Caco-2 (cell line): ENCODE measurements at regions not wholly inside any gene's neighbourhood (a gene's known extent, or its start where the extent isn't known, plus 50 kb on each side); places are given as distances from the start of the nearest gene placed in this dataset.

Source experiments
- BruUV-seq: library from RNA; stranded (reverse); fragments of 400-500 nt; replicated peaks from 2 replicates; lab custom pipeline; 2021; lab: Mats Ljungman, UMichigan
- CTCF ChIA-PET: fragments of 300-600 bp; sonication (Branson Sonifier 250); formaldehyde crosslinking; loops from one replicate; lab custom pipeline; 2022; ENCODE audit warnings: antibody characterized with exemption; lab: Charles Lee
- POLR2A ChIA-PET: fragments of 300-600 bp; sonication (Branson Sonifier 250); formaldehyde crosslinking; loops from one replicate; lab custom pipeline; 2022; ENCODE audit warnings: antibody characterized with exemption; lab: Charles Lee
- DNase-seq, 2 experiments: peaks; one replicate each; pipeline versions ENCODE4 v3.0.0 to v3.0.0-alpha.2; 2020 to 2022
- H3K27me3 ChIP-seq: replicated peaks from 2 replicates; pipeline ENCODE4 v1.6.0; 2011; ENCODE audit warnings: low read length; ENCODE audit not compliant: control insufficient read depth, insufficient read depth
- H3K36me3 ChIP-seq: 2 replicates; pipeline ENCODE4 v1.5.1; 2011; ENCODE audit warnings: low read length; ENCODE audit not compliant: control insufficient read depth, insufficient read depth
- H3K4me1 ChIP-seq: fragments of 250-450 bp; sonication (Bioruptor Pico); 2 replicates; pipeline ENCODE4 v1.5.1; 2020; ENCODE audit warnings: mild to moderate bottlenecking
- H3K4me3 ChIP-seq: 2 replicates; pipeline ENCODE4 v1.5.1; 2011; ENCODE audit warnings: low read depth, mild to moderate bottlenecking, control low read depth, low read length
- H3K9me3 ChIP-seq: fragments of 250-450 bp; sonication (Bioruptor Pico); 2 replicates; pipeline ENCODE4 v1.5.1; 2020; ENCODE audit warnings: mild to moderate bottlenecking, moderate library complexity
- H3K27ac Mint-ChIP-seq: one replicate; pipeline ENCODE4 v1.8.0; 2022; ENCODE audit warnings: mixed read lengths; ENCODE audit not compliant: unreplicated experiment
- H3K27me3 Mint-ChIP-seq: one replicate; pipeline ENCODE4 v1.8.0; 2022; ENCODE audit warnings: mixed read lengths; ENCODE audit not compliant: insufficient read depth, unreplicated experiment
- H3K36me3 Mint-ChIP-seq: one replicate; pipeline ENCODE4 v1.8.0; 2022; ENCODE audit warnings: mild to moderate bottlenecking, mixed read lengths; ENCODE audit not compliant: insufficient read depth, unreplicated experiment
- H3K4me1 Mint-ChIP-seq: one replicate; pipeline ENCODE4 v1.8.0; 2022; ENCODE audit warnings: low read depth, mixed read lengths; ENCODE audit not compliant: unreplicated experiment
- H3K4me3 Mint-ChIP-seq: one replicate; pipeline ENCODE4 v1.8.0; 2022; ENCODE audit warnings: mild to moderate bottlenecking, moderate library complexity, mixed read lengths; ENCODE audit not compliant: unreplicated experiment
- H3K9me3 Mint-ChIP-seq: one replicate; pipeline ENCODE4 v1.8.0; 2022; ENCODE audit warnings: mixed read lengths; ENCODE audit not compliant: unreplicated experiment
- CTCF ChIP-seq, 2 experiments: fragments of 200-600 bp in 1 of 2; IDR thresholded peaks; 1 replicate in 1 of 2; 2 replicates in 1 of 2; pipeline versions ENCODE4 v1.5.1 to v1.8.0; 2011 to 2022; ENCODE audit warnings: antibody characterized with exemption in 1 of 2, control low read depth in 1 of 2, inconsistent platforms in 1 of 2, low read depth in 1 of 2, low read length in 1 of 2, mild to moderate bottlenecking in 1 of 2, moderate library complexity in 1 of 2; ENCODE audit not compliant: insufficient read depth in 1 of 2, severe bottlenecking in 1 of 2, unreplicated experiment in 1 of 2
- intact Hi-C: fragments of 100-400 bp; cut with micrococcal nuclease; formaldehyde crosslinking; loops from one replicate; pipeline ENCODE4 v1.10.0; 2022; ENCODE audit not compliant: unreplicated experiment

DNA sequence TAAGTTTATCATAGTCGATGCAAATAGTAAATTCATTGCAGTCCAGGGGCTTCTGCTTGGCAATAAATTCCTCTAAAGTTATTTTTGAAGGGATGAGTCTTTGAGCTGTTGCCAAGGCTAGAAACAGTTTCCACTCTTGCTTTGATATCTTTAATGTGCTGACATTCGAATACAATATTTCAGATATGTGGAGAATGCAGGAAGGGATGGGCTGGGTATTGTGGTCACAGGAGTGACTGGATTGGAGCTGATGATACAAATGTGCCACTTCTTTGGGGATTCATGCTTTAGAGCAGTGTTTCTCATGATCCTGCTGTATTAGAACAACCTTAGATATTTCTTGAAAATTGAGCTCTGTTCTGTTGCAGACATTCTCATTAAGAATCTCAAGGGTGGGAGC lies 139.0 kb downstream of the PRDM13 start:
- Histone ChIP-seq H3K4me1 (no peaks in the 10 kb centered on the region), H3K27me3 (no peaks in the 10 kb centered on the region), H3K9me3 (no peaks in the 10 kb centered on the region), H3K4me3 (no peak overlapping the region), H3K36me3 (no peaks in the 10 kb centered on the region)
- no peak for DNase-seq
- BruUV-seq, result no TSS peak
- Mint-ChIP-seq H3K9me3 (no peaks in the 10 kb centered on the region), H3K27ac (no peak overlapping the region), H3K4me1 (no peaks in the 10 kb centered on the region), H3K36me3 (peaks cover 6% of the 10 kb centered on the region), H3K27me3 (peaks cover 18% of the 10 kb centered on the region), H3K4me3 (no peak overlapping the region)
- no peak for TF ChIP-seq CTCF (IDR thresholded peaks at IDR 0.05; ENCODE audit: insufficient read depth in 1 of 2, low read depth in 1 of 2, low read length in 1 of 2, severe bottlenecking in 1 of 2, unreplicated experiment in 1 of 2)
- CTCF ChIA-PET, result interaction anchor here (1.0 to 1.5 kb wide), 2 partner anchors 157 to 278 kb away, joined by 4 read pairs; no protein-coding TSS in a partner anchor
- POLR2A ChIA-PET, result no interaction called here
- intact Hi-C loops, result loop anchor here (1.0 to 2.0 kb wide), 4 partner anchors 77 to 415 kb away; no protein-coding TSS in a partner anchor

DNA sequence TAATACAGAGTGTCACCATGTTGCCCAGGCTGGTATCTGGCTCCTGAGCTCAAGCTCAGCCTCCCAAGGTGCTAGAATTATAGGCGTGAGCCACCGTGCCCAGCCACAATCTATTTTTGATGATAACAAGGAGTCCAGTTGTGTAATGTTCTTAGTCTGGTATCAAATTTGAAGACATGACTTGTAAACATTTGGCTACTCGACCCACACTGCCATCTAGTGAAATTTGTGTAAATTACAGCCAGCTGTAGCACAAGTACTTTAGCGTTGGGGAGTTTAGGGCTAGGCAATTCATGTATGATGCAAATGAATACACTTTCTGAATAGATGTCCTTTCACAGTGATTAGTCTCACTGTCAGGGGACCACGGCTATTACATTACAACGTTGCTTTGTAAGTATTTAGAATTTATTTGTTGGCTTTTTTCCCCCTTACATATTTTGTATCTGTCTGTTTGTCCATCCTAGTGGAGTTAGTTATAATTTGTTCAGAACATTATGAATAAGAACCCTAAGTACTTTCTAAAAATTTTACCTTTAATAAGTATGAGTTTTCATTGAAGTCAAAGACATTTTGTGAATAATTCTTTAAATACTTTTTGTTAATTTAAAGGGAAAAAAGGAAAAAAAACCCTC lies 139.7 kb downstream of the PRDM13 start:
- no TSS peak for BruUV-seq
- H3K9me3 Mint-ChIP-seq, result no peaks in the 10 kb centered on the region
- POLR2A ChIA-PET, result no interaction called here

GRCh38 chr6:99761711-99762110 lies 155.1 kb downstream of the PRDM13 start:
- Mint-ChIP-seq H3K4me3 (no peak overlapping the region), H3K4me1 (no peaks in the 10 kb centered on the region), H3K27me3 (peaks cover 5% of the 10 kb centered on the region), H3K9me3 (no peaks in the 10 kb centered on the region), H3K36me3 (no peaks in the 10 kb centered on the region), H3K27ac (no peak overlapping the region)
- BruUV-seq, result no TSS peak
- TF ChIP-seq CTCF (IDR thresholded peaks at IDR 0.05; ENCODE audit: insufficient read depth in 1 of 2, low read depth in 1 of 2, low read length in 1 of 2, severe bottlenecking in 1 of 2, unreplicated experiment in 1 of 2), result no peak
- no peaks in the 10 kb centered on the region for H3K9me3 ChIP-seq
- no peak overlapping the region for H3K4me3 ChIP-seq
- no peaks in the 10 kb centered on the region for H3K36me3 ChIP-seq
- intact Hi-C loops, result no loop called here
- no peaks in the 10 kb centered on the region for H3K4me1 ChIP-seq
- ChIA-PET CTCF (no interaction called here), POLR2A (no interaction called here)
- no peaks in the 10 kb centered on the region for H3K27me3 ChIP-seq
- no peak for DNase-seq

More for the DNA sequence above, 139.7 kb downstream of the PRDM13 start:
- Histone ChIP-seq H3K4me1 (no peaks in the 10 kb centered on the region), H3K36me3 (no peaks in the 10 kb centered on the region), H3K4me3 (no peak overlapping the region), H3K27me3 (no peaks in the 10 kb centered on the region), H3K9me3 (no peaks in the 10 kb centered on the region)
- CTCF ChIA-PET, result interaction anchor here (1.0 to 1.5 kb wide), 2 partner anchors 158 to 279 kb away, joined by 4 read pairs; no protein-coding TSS in a partner anchor
- intact Hi-C loops, result loop anchor here (1.0 to 2.0 kb wide), 4 partner anchors 76 to 416 kb away; no protein-coding TSS in a partner anchor
- Mint-ChIP-seq H3K4me3 (no peak overlapping the region), H3K27ac (no peak overlapping the region), H3K4me1 (no peaks in the 10 kb centered on the region), H3K27me3 (peaks cover 18% of the 10 kb centered on the region), H3K36me3 (peaks cover 6% of the 10 kb centered on the region)
- DNase-seq, result peak; percentile 51 to 71
- TF ChIP-seq CTCF (IDR thresholded peaks at IDR 0.05; ENCODE audit: insufficient read depth in 1 of 2, low read depth in 1 of 2, low read length in 1 of 2, severe bottlenecking in 1 of 2, unreplicated experiment in 1 of 2), result peak; percentile 63 to 64
